PC-3 (cell line): ENCODE measurements at regions not wholly inside any gene's neighbourhood (a gene's known extent, or its start where the extent isn't known, plus 50 kb on each side); places are given as distances from the start of the nearest gene placed in this dataset.
A peak's percentile ranks its signal among the peaks of the same experiment; 100 is the strongest.

Source experiments
- ATAC-seq: fragments of 200-7000 bp; cut with Tn5 transposase; 2 replicates; pipeline ENCODE4 v1.9.1; 2020; ENCODE audit warnings: mild to moderate bottlenecking, moderate library complexity
- BruUV-seq: library from RNA; stranded (reverse); fragments of 400-500 nt; replicated peaks from 2 replicates; lab custom pipeline; 2021; lab: Mats Ljungman, UMichigan
- CTCF ChIA-PET: fragments of 300-600 bp; sonication (Branson Sonifier 250); formaldehyde crosslinking; loops from one replicate; lab custom pipeline; 2022; ENCODE audit warnings: antibody characterized with exemption; lab: Charles Lee
- POLR2A ChIA-PET: fragments of 300-600 bp; sonication (Branson Sonifier 250); formaldehyde crosslinking; loops from one replicate; lab custom pipeline; 2022; ENCODE audit warnings: antibody characterized with exemption; ENCODE audit not compliant: unreplicated experiment; lab: Charles Lee
- DNase-seq: peaks from one replicate; pipeline ENCODE4 v3.0.0-alpha.2; 2015
- H2AFZ ChIP-seq: fragments of 300-600 bp; sonication (generic); 2 replicates; pipeline ENCODE4 v1.6.0; 2016; ENCODE audit warnings: antibody characterized with exemption, low read length
- H3F3A ChIP-seq: fragments of 300-600 bp; sonication (generic); one replicate; pipeline ENCODE4 v1.6.0; 2017; ENCODE audit warnings: antibody characterized with exemption, low read length, control low read depth, mild to moderate bottlenecking; ENCODE audit not compliant: unreplicated experiment
- H3K27ac ChIP-seq: fragments of 300-600 bp; sonication (generic); 2 replicates; pipeline ENCODE4 v1.5.1; 2016; ENCODE audit warnings: mild to moderate bottlenecking, low read length
- H3K27me3 ChIP-seq: fragments of 300-600 bp; sonication (generic); 2 replicates; pipeline ENCODE4 v1.6.1; 2016; ENCODE audit warnings: low read length, mixed read lengths
- H3K36me3 ChIP-seq: fragments of 300-600 bp; sonication (generic); 2 replicates; pipeline ENCODE4 v1.6.1; 2016; ENCODE audit warnings: low read depth, mixed run types, low read length, mixed read lengths
- H3K4me1 ChIP-seq: fragments of 300-600 bp; sonication (generic); 2 replicates; pipeline ENCODE4 v1.5.1; 2016; ENCODE audit warnings: low read length; ENCODE audit not compliant: insufficient read depth
- H3K4me2 ChIP-seq: fragments of 300-600 bp; sonication (generic); 2 replicates; pipeline ENCODE4 v1.6.0; 2016; ENCODE audit warnings: low read length
- H3K4me3 ChIP-seq: fragments of 300-600 bp; sonication (generic); 2 replicates; pipeline ENCODE4 v1.5.1; 2016; ENCODE audit warnings: mild to moderate bottlenecking, low read length, mixed read lengths
- H3K79me2 ChIP-seq: fragments of 300-600 bp; sonication (generic); 2 replicates; pipeline ENCODE4 v1.6.1; 2017; ENCODE audit warnings: low read length, mixed read lengths
- H3K9ac ChIP-seq: fragments of 300-600 bp; sonication (generic); 2 replicates; pipeline ENCODE4 v1.6.0; 2016; ENCODE audit warnings: mild to moderate bottlenecking, low read length
- H3K9me2 ChIP-seq: fragments of 300-600 bp; sonication (generic); replicated peaks from 2 replicates; pipeline ENCODE4 v1.6.1; 2016; ENCODE audit warnings: mixed run types, low read length, mixed read lengths
- H3K9me3 ChIP-seq: fragments of 300-600 bp; sonication (generic); 2 replicates; pipeline ENCODE4 v1.6.1; 2016; ENCODE audit warnings: low read length, mixed read lengths
- H4K20me1 ChIP-seq: fragments of 300-600 bp; sonication (generic); 2 replicates; pipeline ENCODE4 v1.6.1; 2016; ENCODE audit warnings: low read length, mixed read lengths
- EZH2 ChIP-seq: fragments of 300-600 bp; sonication (generic); IDR thresholded peaks from one replicate; pipeline ENCODE4 v1.6.1; 2017; ENCODE audit warnings: antibody characterized with exemption, mild to moderate bottlenecking, low read length; ENCODE audit not compliant: unreplicated experiment
- EZH2phosphoT487 ChIP-seq: fragments of 300-600 bp; sonication (generic); IDR thresholded peaks from 2 replicates; pipeline ENCODE4 v1.6.1; 2018; ENCODE audit warnings: mild to moderate bottlenecking, antibody characterized with exemption, low read length, borderline replicate concordance
- intact Hi-C: fragments of 100-400 bp; cut with micrococcal nuclease; formaldehyde crosslinking; loops from 2 replicates; pipeline ENCODE4 v1.9.0; 2023
- TF ChIP-seq, protein P1 (sequence below): fragments of 300-600 bp; sonication (generic); conservative IDR thresholded peaks from 2 replicates; pipeline ENCODE4 v1.5.1; 2017; ENCODE audit warnings: antibody characterized with exemption, low read depth, mild to moderate bottlenecking, low read length

DNA sequence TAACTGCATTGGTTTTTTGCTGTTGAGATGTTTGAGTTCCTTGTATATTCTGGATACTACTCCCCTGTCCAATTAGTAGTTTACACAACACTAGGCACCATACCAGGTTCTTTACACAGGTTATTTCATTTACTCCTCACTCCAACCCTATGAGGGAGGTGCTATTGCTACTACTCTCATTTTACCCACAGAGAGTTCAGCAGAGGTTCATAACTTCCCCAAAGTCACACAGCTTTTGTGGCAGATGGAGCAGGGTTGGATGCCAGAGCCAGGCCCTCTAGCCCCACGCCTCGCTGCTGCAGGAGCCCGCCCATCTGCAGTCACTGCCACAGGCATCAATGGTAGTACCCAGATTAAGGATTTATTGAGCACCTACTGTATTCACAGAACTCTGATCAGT lies 61.7 kb upstream of the MAP3K4 start:
- no peaks in the 10 kb centered on the region for H3F3A ChIP-seq
- BruUV-seq: no TSS peak
- no peak overlapping the region for H2AFZ ChIP-seq
- H3K4me3 ChIP-seq: no peak overlapping the region
- no peaks in the 10 kb centered on the region for H3K9me2 ChIP-seq
- intact Hi-C loops: loop anchor here (1.0 to 10.0 kb wide), 6 partner anchors 62 to 444 kb away; no protein-coding TSS in a partner anchor
- H3K79me2 ChIP-seq: no peaks in the 10 kb centered on the region
- H3K9ac ChIP-seq: peak overlapping the region; percentile 83
- H3K9me3 ChIP-seq: no peaks in the 10 kb centered on the region
- no peaks in the 10 kb centered on the region for H3K27me3 ChIP-seq
- ATAC-seq (no peak), DNase-seq (no peak)
- H4K20me1 ChIP-seq: no peaks in the 10 kb centered on the region
- peak overlapping the region; percentile 39 for H3K27ac ChIP-seq
- peak overlapping the region; percentile 90; the same call in 1 of the 2 replicates for H3K4me2 ChIP-seq
- H3K36me3 ChIP-seq: no peaks in the 10 kb centered on the region
- CTCF ChIA-PET: interaction anchor here (1.4 kb wide), 1 partner anchor 179 kb away, joined by 10 read pairs; no protein-coding TSS in a partner anchor
- H3K4me1 ChIP-seq: peaks cover 12% of the 10 kb centered on the region
- POLR2A ChIA-PET: no interaction called here
- TF ChIP-seq EZH2 (no peak), EZH2phosphoT487 (no peak)
- TF ChIP-seq, protein P1, sequence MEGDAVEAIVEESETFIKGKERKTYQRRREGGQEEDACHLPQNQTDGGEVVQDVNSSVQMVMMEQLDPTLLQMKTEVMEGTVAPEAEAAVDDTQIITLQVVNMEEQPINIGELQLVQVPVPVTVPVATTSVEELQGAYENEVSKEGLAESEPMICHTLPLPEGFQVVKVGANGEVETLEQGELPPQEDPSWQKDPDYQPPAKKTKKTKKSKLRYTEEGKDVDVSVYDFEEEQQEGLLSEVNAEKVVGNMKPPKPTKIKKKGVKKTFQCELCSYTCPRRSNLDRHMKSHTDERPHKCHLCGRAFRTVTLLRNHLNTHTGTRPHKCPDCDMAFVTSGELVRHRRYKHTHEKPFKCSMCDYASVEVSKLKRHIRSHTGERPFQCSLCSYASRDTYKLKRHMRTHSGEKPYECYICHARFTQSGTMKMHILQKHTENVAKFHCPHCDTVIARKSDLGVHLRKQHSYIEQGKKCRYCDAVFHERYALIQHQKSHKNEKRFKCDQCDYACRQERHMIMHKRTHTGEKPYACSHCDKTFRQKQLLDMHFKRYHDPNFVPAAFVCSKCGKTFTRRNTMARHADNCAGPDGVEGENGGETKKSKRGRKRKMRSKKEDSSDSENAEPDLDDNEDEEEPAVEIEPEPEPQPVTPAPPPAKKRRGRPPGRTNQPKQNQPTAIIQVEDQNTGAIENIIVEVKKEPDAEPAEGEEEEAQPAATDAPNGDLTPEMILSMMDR: no peak

DNA sequence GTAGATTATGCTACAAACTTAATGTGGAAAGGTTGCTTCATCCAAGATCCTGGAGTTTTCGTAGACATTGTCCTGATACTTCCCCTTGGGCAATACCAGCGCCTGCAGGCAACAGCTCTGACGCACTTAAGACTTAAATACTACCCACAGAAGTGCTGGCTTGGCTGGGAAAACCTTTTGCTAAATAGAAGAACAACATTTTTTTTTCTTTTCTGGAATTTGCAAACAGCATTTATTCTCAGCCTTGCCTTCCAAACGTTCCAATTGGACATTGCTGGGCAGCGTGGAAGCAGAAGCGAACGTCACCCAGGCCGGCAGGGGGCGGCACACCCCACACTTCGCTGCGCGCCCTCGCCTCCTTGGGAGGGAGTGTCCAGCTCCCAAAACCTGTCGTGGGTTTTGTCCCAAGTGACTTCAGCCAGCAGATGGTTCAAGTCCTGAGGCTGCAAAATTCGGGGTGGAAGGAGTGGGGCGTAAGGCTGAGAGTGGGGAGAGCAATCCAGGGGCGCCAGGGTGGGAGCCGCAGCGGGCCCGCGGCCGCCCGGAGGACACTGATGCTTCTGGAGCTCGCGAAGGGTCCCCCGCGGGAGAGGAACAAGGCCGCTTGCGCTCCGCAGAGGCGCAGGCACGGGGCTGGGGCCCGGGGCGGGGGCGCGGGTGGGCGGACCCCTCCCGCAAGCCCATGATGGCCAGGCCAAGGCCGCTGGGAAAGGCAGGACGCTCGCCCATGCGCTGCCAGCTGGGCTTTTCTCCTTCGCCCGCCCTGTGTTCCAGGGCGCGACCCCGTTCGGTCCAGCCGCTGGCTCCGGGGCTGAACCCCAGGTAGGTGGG lies 60.8 kb upstream of the MAP3K4 start:
- CTCF ChIA-PET: interaction anchor here (0.6 to 1.4 kb wide), 5 partner anchors 20 to 443 kb away, joined by 3 to 10 read pairs (median 5); no protein-coding TSS in a partner anchor
- H3K4me3 ChIP-seq: peak overlapping the region; percentile 75
- peak overlapping the region; percentile 90 for H3K4me2 ChIP-seq
- H3K9me2 ChIP-seq: no peaks in the 10 kb centered on the region
- peak overlapping the region; percentile 48 for H3K27ac ChIP-seq
- BruUV-seq: no TSS peak
- peaks cover 12% of the 10 kb centered on the region for H3K4me1 ChIP-seq
- DNase-seq: peak; percentile 74
- no peaks in the 10 kb centered on the region for H4K20me1 ChIP-seq
- H3K36me3 ChIP-seq: no peaks in the 10 kb centered on the region
- H3K9ac ChIP-seq: peak overlapping the region; percentile 83
- peak; percentile 90 for ATAC-seq
- intact Hi-C loops: loop anchor here (1.0 to 10.0 kb wide), 7 partner anchors 62 to 444 kb away; no protein-coding TSS in a partner anchor
- H2AFZ ChIP-seq: peak overlapping the region; percentile 89
- H3F3A ChIP-seq: no peaks in the 10 kb centered on the region
- no peaks in the 10 kb centered on the region for H3K79me2 ChIP-seq
- H3K27me3 ChIP-seq: no peaks in the 10 kb centered on the region
- no peaks in the 10 kb centered on the region for H3K9me3 ChIP-seq
- POLR2A ChIA-PET: no interaction called here
- TF ChIP-seq, protein P1: peak; percentile 78
- no peak for TF ChIP-seq EZH2phosphoT487
